Activated T-cell treated with anti-CD3 and anti-CD28 coated beads, Interleukin-2, amount 50 U/mL, for 48 hours (primary cell): ENCODE measurements at regions not wholly inside any gene's neighbourhood (a gene's known extent, or its start where the extent isn't known, plus 50 kb on each side); places are given as distances from the start of the nearest gene placed in this dataset.

ENCODE experiments used
- DNase-seq, 2 experiments: peaks; one replicate each; pipeline ENCODE4 v3.0.0-alpha.2; 2020

GRCh38 chr2:121860758-121861227 is 105.3 kb downstream of the TSN start:
- no peak for DNase-seq

- no peak for DNase-seq
Observed at GRCh38 chr2:121862286-121862685, 106.8 kb downstream of the TSN start.

GRCh38 chr2:121865914-121866313 is 110.5 kb downstream of the TSN start:
- DNase-seq, result no peak

GRCh38 chr2:121866789-121867188 is 111.3 kb downstream of the TSN start:
- DNase-seq, result no peak

GRCh38 chr2:121868652-121869051 is 113.2 kb downstream of the TSN start:
- DNase-seq, result no peak

GRCh38 chr2:121869363-121869762 is 113.9 kb downstream of the TSN start:
- no peak for DNase-seq

GRCh38 chr2:121869873-121870272 is 114.4 kb downstream of the TSN start:
- no peak for DNase-seq

- no peak for DNase-seq
Observed at GRCh38 chr2:121872651-121873050, 117.2 kb downstream of the TSN start.

GRCh38 chr2:121873864-121874263 is 118.4 kb downstream of the TSN start:
- no peak for DNase-seq

GRCh38 chr2:121875585-121876185 is 120.2 kb downstream of the TSN start:
- no peak for DNase-seq

- no peak for DNase-seq
Observed at GRCh38 chr2:121877366-121877765, 121.9 kb downstream of the TSN start.

GRCh38 chr2:121880283-121880682 is 124.8 kb downstream of the TSN start:
- no peak for DNase-seq

GRCh38 chr2:121881038-121881437 is 125.6 kb downstream of the TSN start:
- no peak for DNase-seq

- no peak for DNase-seq
Observed at GRCh38 chr2:121881950-121882349, 126.5 kb downstream of the TSN start.

- DNase-seq, result no peak
Observed at GRCh38 chr2:121884078-121884477, 128.6 kb downstream of the TSN start.

GRCh38 chr2:121884511-121884921 is 129.1 kb downstream of the TSN start:
- DNase-seq, result no peak

GRCh38 chr2:121886059-121886458 is 130.6 kb downstream of the TSN start:
- no peak for DNase-seq

GRCh38 chr2:121887513-121888188 is 132.2 kb downstream of the TSN start:
- no peak for DNase-seq

GRCh38 chr2:121888189-121888557 is 132.7 kb downstream of the TSN start:
- DNase-seq, result peak; percentile 44 to 46

GRCh38 chr2:121890041-121890440 is 134.6 kb downstream of the TSN start:
- DNase-seq, result no peak

- no peak for DNase-seq
Observed at GRCh38 chr2:121895723-121896571, 140.5 kb downstream of the TSN start.

GRCh38 chr2:121897335-121897970 is 142.0 kb downstream of the TSN start:
- DNase-seq, result peak in 1 of 2 experiments; percentile 34

GRCh38 chr2:121898483-121898882 is 143.0 kb downstream of the TSN start:
- DNase-seq, result no peak
